ENCODE measurements at regions not wholly inside any gene's neighbourhood (a gene's known extent, or its start where the extent isn't known, plus 50 kb on each side); places are given as distances from the start of the nearest gene placed in this dataset.

DNA sequence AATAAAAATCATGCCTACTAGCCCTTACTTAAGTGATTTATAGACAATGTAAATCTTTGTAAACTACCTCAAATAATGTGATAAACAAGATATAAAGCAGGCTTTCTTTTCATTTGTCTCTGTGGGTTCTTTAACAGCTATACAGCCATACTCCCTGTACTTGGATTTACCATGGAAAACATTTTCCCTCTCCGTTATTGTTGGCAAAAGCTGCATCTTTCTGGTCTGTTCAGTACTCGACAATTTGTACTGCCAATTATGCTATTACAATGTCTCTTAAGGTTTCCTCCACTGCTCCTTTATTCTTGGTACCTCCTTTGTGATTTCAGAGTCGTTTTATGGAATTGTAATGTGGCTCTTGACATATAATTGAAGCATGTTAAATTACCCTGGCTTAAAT lies 426.3 kb upstream of the PKDCC start:
- no peak for TF ChIP-seq CTCF (IDR thresholded peaks at IDR 0.05)
- no peak for TF ChIP-seq POLR2A (IDR thresholded peaks at IDR 0.05)
